Stimulated activated naive CD8-positive, alpha-beta T cell treated with anti-CD3 and anti-CD28 coated beads, Interleukin-15, amount 100 ng/mL, for 72 hours (primary cell): ENCODE measurements at regions not wholly inside any gene's neighbourhood (a gene's known extent, or its start where the extent isn't known, plus 50 kb on each side); places are given as distances from the start of the nearest gene placed in this dataset.
A peak's percentile ranks its signal among the peaks of the same experiment; 100 is the strongest.

Experiments used
- ATAC-seq: fragments of 150-1000 bp; cut with Tn5 transposase; 2 replicates; pipeline ENCODE4 v1.10.0; 2021; ENCODE audit warnings: mild to moderate bottlenecking, moderate library complexity
- DNase-seq, 2 donors: peaks; one replicate each; pipeline ENCODE4 v3.0.0; 2021 to 2022
- H3K27ac Mint-ChIP-seq, 2 donors: one replicate each; pipeline ENCODE4 v1.8.0; 2022; ENCODE audit warnings: mild to moderate bottlenecking in 2 of 2, mixed read lengths in 2 of 2, moderate library complexity in 2 of 2
- H3K27me3 Mint-ChIP-seq: one replicate; pipeline ENCODE4 v1.8.0; 2022; ENCODE audit warnings: mixed read lengths
- H3K4me1 Mint-ChIP-seq: one replicate; pipeline ENCODE4 v1.8.0; 2022; ENCODE audit warnings: mild to moderate bottlenecking, mixed read lengths
- H3K4me3 Mint-ChIP-seq, 2 donors: one replicate each; pipeline ENCODE4 v1.8.0; 2022; ENCODE audit warnings: mild to moderate bottlenecking in 2 of 2, mixed read lengths in 2 of 2, moderate library complexity in 1 of 2
- H3K9me3 Mint-ChIP-seq, 2 donors: one replicate each; pipeline ENCODE4 v1.8.0; 2022; ENCODE audit warnings: mixed read lengths in 2 of 2

DNA sequence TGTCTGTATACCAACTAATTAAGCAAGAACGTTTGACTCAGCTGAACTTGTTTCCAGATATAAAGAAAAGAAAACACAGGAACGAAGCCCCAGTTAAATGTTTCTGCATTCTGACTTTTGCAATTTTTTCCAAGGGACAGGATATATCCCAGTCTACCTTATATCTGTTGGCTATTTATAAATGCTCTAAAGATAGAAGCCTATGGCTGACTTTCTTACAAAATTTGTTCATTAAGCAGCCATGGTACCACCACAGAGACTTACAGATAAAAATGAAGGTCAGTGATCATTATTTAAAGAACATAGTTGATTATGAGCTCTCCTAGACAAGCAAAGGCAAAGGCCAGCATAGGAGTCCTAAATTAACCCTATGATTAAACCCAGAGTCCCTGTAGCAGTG is 462.7 kb upstream of the SPHKAP start:
- no peaks in the 10 kb centered on the region for H3K4me1 Mint-ChIP-seq
- DNase-seq = no peak
- no peaks in the 10 kb centered on the region for H3K9me3 Mint-ChIP-seq
- no peak overlapping the region for H3K27ac Mint-ChIP-seq
- H3K27me3 Mint-ChIP-seq = no peaks in the 10 kb centered on the region
- ATAC-seq = no peak
- no peak overlapping the region for H3K4me3 Mint-ChIP-seq

DNA sequence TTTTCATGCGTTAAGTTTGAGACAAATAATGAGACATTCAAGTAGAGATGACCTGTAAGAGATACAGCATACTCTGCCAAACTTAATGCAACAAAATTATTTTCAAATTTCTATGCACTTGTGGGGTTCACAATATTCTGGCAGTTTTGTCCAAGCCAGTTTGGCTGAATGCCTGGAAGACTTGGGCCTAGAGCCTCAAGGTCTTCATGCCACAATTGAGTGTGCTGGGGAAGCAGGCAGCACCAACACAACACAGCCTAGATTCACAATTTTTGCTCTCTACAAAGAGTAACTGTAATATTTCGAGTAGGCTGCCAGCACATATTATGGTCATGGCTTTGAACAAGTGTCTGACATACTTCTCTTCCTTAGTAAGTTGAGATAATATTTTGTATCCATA is 461.4 kb upstream of the SPHKAP start:
- Mint-ChIP-seq H3K4me1 (no peaks in the 10 kb centered on the region), H3K4me3 (no peak overlapping the region), H3K27me3 (no peaks in the 10 kb centered on the region), H3K27ac (no peak overlapping the region), H3K9me3 (no peaks in the 10 kb centered on the region)
- ATAC-seq (no peak), DNase-seq (no peak)

DNA sequence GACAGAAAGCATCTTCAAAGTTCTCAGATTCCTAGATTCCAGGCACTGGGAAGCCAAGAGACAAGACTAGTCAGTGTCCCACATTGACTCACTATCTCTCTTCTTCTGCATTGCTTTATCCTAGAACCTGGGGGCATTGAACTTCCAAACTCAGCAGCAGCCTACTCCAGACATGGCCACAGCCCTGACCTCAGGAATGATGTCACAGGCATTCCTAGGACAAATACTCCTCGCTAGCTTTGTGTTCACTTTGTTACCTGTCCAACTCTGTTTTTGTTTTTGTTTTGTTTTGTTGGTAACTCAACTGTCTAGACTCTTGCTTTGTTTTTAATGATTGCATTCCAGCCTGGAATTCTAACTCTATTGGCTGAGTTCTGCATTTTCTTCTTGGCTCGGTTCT is 449.3 kb upstream of the SPHKAP start:
- ATAC-seq (no peak), DNase-seq (no peak)
- no peak overlapping the region for H3K4me3 Mint-ChIP-seq
- no peaks in the 10 kb centered on the region for H3K27me3 Mint-ChIP-seq
- H3K9me3 Mint-ChIP-seq = peaks cover 5 to 18% of the 10 kb centered on the region in 2 donors
- no peak overlapping the region for H3K27ac Mint-ChIP-seq
- H3K4me1 Mint-ChIP-seq = no peaks in the 10 kb centered on the region

DNA sequence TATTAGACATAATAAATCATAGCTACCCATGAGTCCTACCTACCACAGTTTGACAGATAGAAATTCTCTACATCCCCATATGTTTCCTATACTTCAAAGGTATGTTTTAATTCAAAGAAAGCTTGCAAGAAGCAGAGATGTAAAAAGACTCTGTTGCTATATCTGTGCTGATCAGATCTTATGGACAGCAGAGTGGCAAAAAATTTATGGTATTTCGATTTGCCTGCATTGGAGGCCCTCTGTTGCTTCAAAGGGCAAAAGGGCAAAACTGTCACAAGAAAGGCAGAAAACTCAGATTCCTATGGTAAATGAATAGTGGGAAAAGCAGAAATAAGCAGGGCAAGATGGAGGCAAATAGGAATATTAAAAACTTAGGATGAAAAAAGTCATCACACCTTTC is 447.8 kb upstream of the SPHKAP start:
- Mint-ChIP-seq H3K27me3 (no peaks in the 10 kb centered on the region), H3K27ac (no peak overlapping the region), H3K9me3 (peaks cover 0 to 5% of the 10 kb centered on the region in 2 donors), H3K4me1 (no peaks in the 10 kb centered on the region), H3K4me3 (no peak overlapping the region)
- no peak for DNase-seq
- no peak for ATAC-seq

DNA sequence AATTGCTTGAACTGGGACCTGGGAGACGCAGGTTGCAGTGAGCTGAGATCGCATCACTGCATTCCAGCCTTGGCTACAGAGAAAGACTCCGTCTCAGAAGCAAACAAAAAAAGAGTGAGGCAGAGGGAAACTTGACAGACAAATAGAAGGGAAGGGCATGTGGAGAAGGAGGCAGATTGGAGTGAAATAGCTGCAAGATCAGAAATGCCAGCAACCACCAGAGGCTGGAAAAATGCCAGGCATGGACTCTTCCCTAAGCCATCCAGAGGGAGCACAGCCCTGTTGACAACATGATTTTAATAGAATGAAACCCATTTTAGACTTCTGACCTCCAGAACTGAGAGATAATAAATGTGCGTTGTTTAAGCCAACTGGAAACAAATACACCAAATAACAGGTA is 447.2 kb upstream of the SPHKAP start:
- H3K4me3 Mint-ChIP-seq = no peak overlapping the region
- no peak for ATAC-seq
- no peaks in the 10 kb centered on the region for H3K27me3 Mint-ChIP-seq
- peaks cover 0 to 5% of the 10 kb centered on the region in 2 donors for H3K9me3 Mint-ChIP-seq
- no peaks in the 10 kb centered on the region for H3K4me1 Mint-ChIP-seq
- no peak for DNase-seq
- H3K27ac Mint-ChIP-seq = no peak overlapping the region

DNA sequence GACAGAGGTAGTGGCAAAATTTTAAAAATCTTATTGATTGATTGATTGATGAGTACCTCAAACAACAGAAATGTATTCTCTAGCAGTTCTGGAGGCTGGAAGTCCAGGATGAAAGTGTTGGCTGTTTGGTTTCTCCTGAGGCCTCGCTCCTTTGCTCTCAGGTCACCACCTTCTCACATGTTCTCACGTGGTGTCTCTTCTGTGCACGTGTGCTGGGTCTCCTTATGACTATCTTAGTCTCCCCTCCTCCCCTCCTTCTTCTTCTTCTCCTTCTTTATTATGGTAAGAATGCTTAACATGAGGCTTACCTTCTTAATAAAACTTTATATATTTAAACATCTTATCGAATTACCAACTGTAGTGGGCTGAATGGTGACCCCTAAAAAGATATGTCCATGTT is 446.0 kb upstream of the SPHKAP start:
- ATAC-seq (no peak), DNase-seq (no peak)
- Mint-ChIP-seq H3K4me3 (no peak overlapping the region), H3K27me3 (no peaks in the 10 kb centered on the region), H3K9me3 (peaks cover 0 to 5% of the 10 kb centered on the region in 2 donors), H3K27ac (no peak overlapping the region), H3K4me1 (no peaks in the 10 kb centered on the region)

DNA sequence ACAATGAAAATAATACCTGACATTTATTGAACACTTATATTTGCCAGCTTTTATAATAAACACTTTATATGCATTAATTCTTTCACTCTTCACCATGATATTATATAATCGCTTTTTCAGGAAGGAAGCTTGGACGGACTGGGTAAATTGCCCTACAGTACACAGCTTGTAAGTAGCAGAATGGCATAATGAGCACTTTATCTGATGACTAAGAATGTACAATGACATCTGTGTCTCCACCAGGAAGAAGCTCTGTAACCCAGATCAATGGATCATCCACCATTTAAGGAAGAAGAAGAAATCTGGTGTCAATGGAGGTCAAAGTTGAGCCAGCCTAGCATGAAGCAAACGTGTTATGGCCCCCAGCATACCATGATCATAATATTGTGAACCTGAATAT is 444.0 kb upstream of the SPHKAP start:
- Mint-ChIP-seq H3K9me3 (no peaks in the 10 kb centered on the region), H3K27me3 (no peaks in the 10 kb centered on the region), H3K4me1 (no peaks in the 10 kb centered on the region), H3K27ac (no peak overlapping the region), H3K4me3 (no peak overlapping the region)
- no peak for ATAC-seq
- no peak for DNase-seq

DNA sequence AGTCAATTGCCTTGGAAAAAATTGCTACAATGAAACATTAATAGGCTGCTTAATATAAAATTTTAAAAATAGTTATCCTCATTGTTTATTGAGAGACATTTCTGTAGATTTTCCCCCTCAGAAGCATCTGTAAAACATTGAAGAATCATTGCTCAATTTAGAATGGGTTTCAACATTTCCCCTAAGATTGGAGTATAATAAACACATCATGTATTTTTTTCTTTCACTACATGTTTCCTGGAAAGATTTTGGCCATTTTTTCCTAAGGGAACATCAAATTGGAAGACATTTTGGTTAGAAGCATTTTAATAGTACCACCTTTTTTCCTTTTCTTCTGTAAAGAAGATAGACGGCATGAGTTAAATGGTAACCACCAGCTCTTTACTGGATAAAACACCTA is 443.2 kb upstream of the SPHKAP start:
- DNase-seq (no peak), ATAC-seq (no peak)
- no peaks in the 10 kb centered on the region for H3K4me1 Mint-ChIP-seq
- no peaks in the 10 kb centered on the region for H3K9me3 Mint-ChIP-seq
- no peaks in the 10 kb centered on the region for H3K27me3 Mint-ChIP-seq
- no peak overlapping the region for H3K4me3 Mint-ChIP-seq
- no peak overlapping the region for H3K27ac Mint-ChIP-seq

DNA sequence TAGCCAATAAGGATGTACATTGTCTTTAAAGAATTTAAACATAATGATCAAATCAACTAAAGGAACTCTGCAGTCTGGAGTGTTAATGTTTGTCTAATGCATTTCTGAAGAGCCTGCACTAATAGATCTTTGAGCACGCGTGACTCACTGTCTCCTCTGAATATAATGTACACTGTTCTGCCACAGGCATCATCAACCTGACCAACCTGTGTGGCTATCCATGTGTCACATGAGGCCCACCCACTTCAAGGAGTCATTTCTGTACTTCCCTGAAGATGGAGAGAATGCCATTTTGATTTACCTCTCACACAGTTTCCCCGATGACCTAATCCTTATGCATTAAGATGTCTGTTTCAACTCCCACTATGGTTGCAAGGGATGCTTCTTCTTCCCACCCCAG is 434.0 kb upstream of the SPHKAP start:
- Mint-ChIP-seq H3K4me3 (no peak overlapping the region), H3K27ac (no peak overlapping the region), H3K4me1 (no peaks in the 10 kb centered on the region), H3K9me3 (peaks cover 0 to 15% of the 10 kb centered on the region in 2 donors), H3K27me3 (no peaks in the 10 kb centered on the region)
- DNase-seq (no peak), ATAC-seq (no peak)

DNA sequence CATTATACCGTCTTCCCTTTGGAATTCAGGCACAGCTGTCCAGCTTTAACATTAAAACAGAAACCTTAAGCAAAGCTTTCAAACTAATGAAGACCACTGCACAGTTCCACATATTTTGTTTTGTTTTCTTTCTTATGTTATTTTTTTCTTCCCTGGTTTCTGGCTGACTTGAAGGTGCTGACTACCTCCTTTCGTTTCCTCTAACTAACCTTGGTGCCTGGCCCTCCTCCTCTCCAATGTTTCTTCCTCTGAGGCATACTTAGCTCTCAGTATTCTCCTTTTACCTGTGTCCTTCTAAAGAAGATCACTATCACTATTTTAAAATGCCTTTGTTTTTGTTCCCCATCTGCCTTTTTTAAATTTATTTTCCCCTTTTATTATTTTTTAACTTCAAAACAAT is 433.3 kb upstream of the SPHKAP start:
- no peaks in the 10 kb centered on the region for H3K27me3 Mint-ChIP-seq
- no peak for DNase-seq
- H3K9me3 Mint-ChIP-seq = peaks cover 0 to 15% of the 10 kb centered on the region in 2 donors
- H3K4me3 Mint-ChIP-seq = no peak overlapping the region
- no peaks in the 10 kb centered on the region for H3K4me1 Mint-ChIP-seq
- H3K27ac Mint-ChIP-seq = no peak overlapping the region
- ATAC-seq = no peak

DNA sequence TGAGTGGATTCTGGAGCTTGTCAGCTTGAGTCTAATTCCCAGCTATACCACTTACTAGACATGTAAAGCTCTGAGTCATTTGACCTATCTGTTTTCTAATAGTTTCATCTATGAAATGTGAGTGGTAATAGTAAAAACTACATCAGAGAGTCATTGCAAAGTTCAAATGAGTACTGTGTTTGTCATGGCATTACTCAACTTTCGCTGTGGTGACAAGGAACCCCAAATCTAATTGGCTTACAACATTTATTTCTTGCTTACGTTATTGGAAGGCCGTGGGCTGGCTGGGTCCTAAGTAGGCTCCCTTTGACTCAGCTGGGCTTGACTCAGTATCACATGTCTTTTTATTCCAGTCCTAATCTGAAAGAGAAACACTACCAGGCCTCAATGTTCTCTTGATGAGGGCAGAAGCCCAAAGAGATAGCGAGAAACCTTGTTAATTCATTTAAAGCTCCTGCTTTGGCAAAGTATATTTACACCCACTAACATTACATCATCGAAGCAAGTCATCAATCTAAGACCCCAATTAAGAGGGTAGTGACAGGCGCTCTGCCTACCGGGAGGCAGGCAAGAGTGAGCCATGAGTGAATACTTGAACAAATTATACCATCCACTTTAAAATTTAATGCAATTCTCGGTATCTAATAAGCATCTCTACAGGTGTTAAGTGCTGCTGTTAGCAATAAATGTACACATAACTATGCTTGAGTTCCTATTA is 431.8 kb upstream of the SPHKAP start:
- H3K4me1 Mint-ChIP-seq = no peaks in the 10 kb centered on the region

DNA sequence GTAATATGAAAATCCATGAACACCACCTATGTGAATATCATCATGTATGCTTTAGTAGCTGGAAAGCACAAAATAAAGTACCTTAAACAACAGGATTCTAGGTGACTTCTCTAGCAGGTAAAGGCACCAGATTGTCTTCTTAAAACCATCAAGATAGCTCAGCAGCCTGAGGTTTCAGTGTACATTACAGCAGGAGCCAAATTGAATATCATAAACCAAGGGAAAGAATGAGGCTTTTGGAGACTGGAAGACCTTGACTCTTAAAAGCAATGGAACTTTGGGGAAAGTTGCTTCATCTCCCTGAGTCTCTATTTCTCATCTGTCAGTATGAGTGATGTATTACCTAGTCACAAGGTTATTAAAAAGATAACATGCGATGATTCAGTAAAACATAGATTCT is 429.7 kb upstream of the SPHKAP start:
- Mint-ChIP-seq H3K27ac (no peak overlapping the region), H3K4me1 (no peaks in the 10 kb centered on the region), H3K9me3 (peaks cover 0 to 7% of the 10 kb centered on the region in 2 donors), H3K27me3 (no peaks in the 10 kb centered on the region), H3K4me3 (no peak overlapping the region)
- DNase-seq = no peak
- no peak for ATAC-seq

More for the DNA sequence above, 431.8 kb upstream of the SPHKAP start:
- ATAC-seq (no peak), DNase-seq (no peak)
- no peak overlapping the region for H3K4me3 Mint-ChIP-seq
- no peak overlapping the region for H3K27ac Mint-ChIP-seq
- H3K27me3 Mint-ChIP-seq = no peaks in the 10 kb centered on the region
- peaks cover 0 to 15% of the 10 kb centered on the region in 2 donors for H3K9me3 Mint-ChIP-seq

DNA sequence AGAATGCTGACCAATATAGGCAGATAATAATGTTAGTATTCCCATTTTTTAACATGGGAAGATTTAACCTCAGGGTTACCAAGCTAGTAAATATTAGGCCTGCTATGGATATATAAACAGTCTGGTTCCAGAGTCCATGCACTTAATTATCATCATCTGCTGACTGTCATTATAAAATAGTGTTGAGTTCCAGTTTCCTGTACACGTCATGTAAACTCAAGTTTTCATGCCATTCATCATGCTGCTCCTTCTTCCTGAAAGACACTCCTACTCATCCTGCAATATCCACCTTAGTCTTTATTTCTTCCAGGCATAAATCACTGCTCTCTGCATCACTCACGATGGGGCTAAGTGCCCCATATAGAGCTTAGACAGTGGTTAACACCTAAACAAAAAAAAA is 420.8 kb upstream of the SPHKAP start:
- Mint-ChIP-seq H3K4me1 (no peaks in the 10 kb centered on the region), H3K27me3 (no peaks in the 10 kb centered on the region), H3K27ac (no peak overlapping the region), H3K9me3 (peaks cover 0 to 8% of the 10 kb centered on the region in 2 donors), H3K4me3 (no peak overlapping the region)
- ATAC-seq = no peak
- DNase-seq = no peak

DNA sequence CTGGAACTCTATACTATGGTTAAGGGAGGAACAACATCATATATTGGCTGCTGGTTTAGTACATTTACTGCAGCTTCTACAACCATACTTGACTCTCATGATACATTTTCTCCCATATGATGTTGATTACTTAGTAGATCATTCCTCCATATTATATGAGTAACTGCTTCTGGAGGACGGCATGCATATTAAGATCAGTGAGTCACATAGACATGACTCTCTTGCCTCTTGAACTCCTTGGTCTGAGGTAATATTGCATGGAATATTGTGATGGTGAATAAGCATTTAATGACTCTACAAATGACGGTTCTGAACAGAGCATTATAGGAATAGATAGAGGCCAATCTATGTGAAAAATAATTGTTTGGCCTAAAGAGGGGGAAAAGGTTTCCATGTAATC is 418.8 kb upstream of the SPHKAP start:
- no peaks in the 10 kb centered on the region for H3K4me1 Mint-ChIP-seq
- no peaks in the 10 kb centered on the region for H3K27me3 Mint-ChIP-seq
- no peak for ATAC-seq
- peaks cover 0 to 8% of the 10 kb centered on the region in 2 donors for H3K9me3 Mint-ChIP-seq
- no peak overlapping the region for H3K27ac Mint-ChIP-seq
- no peak overlapping the region for H3K4me3 Mint-ChIP-seq
- no peak for DNase-seq

DNA sequence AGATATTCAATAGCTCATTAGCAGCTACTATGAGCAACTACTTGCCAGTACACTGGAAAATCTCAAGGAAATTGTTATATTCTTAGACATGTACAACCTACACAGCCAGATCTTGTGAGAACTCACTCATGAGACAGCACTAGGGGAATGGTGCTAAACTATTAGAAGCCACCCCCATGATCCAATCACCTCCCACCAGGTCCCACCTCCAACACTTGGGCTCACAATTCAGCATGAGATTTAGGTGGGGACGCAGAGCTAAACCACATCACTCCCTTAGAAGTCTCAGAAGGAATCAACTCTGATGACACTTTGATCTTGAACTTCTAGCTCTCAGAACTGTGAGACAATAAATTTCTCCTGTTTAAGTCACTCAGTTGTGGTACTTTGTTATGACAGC is 418.3 kb upstream of the SPHKAP start:
- ATAC-seq (no peak), DNase-seq (no peak)
- Mint-ChIP-seq H3K27me3 (no peaks in the 10 kb centered on the region), H3K4me1 (no peaks in the 10 kb centered on the region), H3K4me3 (no peak overlapping the region), H3K27ac (no peak overlapping the region), H3K9me3 (peaks cover 0 to 8% of the 10 kb centered on the region in 2 donors)

DNA sequence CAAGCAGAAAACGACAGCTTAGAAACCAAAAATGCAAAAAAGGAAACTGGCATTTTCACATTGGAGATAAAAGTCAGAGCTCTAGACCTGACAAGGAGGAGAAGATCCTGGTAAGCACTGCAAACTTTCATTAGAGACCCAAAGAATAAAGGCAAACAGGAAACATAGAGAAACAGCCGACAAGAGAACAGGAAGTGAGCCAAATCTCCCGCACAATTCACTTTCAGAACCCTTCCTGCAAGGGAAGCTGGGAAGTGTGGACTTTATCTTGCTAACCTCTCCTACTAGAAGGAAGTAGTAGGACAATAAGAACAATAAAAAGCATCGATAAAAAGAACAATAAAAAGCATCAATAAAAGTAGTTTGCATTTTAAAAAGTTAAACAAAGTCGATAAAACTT is 417.8 kb upstream of the SPHKAP start:
- DNase-seq (no peak), ATAC-seq (no peak)

DNA sequence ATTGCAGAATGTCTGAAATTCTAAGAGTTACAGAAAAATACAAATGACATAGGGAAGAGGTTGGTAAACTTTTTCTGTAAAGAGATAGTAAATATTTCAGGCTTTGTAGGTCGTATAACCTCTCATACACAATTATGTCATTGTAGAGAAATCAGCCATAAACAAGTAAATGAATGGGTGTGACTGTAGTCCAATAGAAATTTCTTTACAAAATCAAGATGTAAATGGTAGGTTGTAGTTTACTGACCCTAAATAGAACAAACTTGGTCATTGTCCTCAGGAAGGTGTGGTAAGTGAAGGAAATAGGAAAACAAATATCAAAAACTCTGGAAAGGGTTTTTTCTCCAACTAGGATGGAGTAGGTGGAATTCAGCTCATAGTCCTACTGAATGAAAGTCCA is 415.5 kb upstream of the SPHKAP start:
- no peaks in the 10 kb centered on the region for H3K27me3 Mint-ChIP-seq
- no peak overlapping the region for H3K4me3 Mint-ChIP-seq
- no peak for ATAC-seq

More for the DNA sequence above, 417.8 kb upstream of the SPHKAP start:
- Mint-ChIP-seq H3K27me3 (no peaks in the 10 kb centered on the region), H3K27ac (peak overlapping the region in 1 of 2 donors; percentile 71), H3K4me3 (no peak overlapping the region), H3K9me3 (peaks cover 0 to 8% of the 10 kb centered on the region in 2 donors), H3K4me1 (no peaks in the 10 kb centered on the region)

More for the DNA sequence above, 415.5 kb upstream of the SPHKAP start:
- Mint-ChIP-seq H3K9me3 (peaks cover 0 to 8% of the 10 kb centered on the region in 2 donors), H3K4me1 (no peaks in the 10 kb centered on the region), H3K27ac (no peak overlapping the region)
- DNase-seq = no peak
